Thoracic aorta (tissue), 2 donors: ENCODE measurements at regions not wholly inside any gene's neighbourhood (a gene's known extent, or its start where the extent isn't known, plus 50 kb on each side); places are given as distances from the start of the nearest gene placed in this dataset.

Experiments
- ATAC-seq: fragments of 150-250 bp; one replicate; pipeline ENCODE4 v1.8.0; 2017; ENCODE audit warnings: low read depth; ENCODE audit not compliant: insufficient number of reproducible peaks, low FRiP score
- DNase-seq: peaks from one replicate; pipeline ENCODE4 v3.0.0-alpha.2; 2020; ENCODE audit warnings: low spot score
- H3K27ac ChIP-seq, 2 donors: fragments of 200-600 bp; sonication (generic); 1 replicate in 1 of 2; 2 replicates in 1 of 2; pipeline ENCODE4 v1.5.1; 2016; ENCODE audit warnings: mild to moderate bottlenecking in 2 of 2, moderate library complexity in 2 of 2
- H3K27me3 ChIP-seq: fragments of 200-600 bp; sonication (generic); replicated peaks from 2 replicates; pipeline ENCODE4 v1.6.0; 2016; ENCODE audit warnings: mild to moderate bottlenecking; ENCODE audit not compliant: insufficient read depth
- H3K36me3 ChIP-seq: fragments of 200-600 bp; sonication (generic); one replicate; pipeline ENCODE4 v1.5.1; 2016
- H3K4me1 ChIP-seq, 2 donors: fragments of 200-600 bp; sonication (generic); 1 replicate in 1 of 2; 2 replicates in 1 of 2; pipeline versions ENCODE4 v1.5.1 to v1.6.0; 2016; ENCODE audit warnings: low read depth in 2 of 2, mild to moderate bottlenecking in 1 of 2; ENCODE audit not compliant: control insufficient read depth in 1 of 2
- H3K4me3 ChIP-seq: fragments of 200-600 bp; sonication (generic); 2 replicates; pipeline ENCODE4 v1.5.1; 2016; ENCODE audit warnings: mild to moderate bottlenecking
- H3K9me3 ChIP-seq: fragments of 200-600 bp; sonication (generic); 2 replicates; pipeline ENCODE4 v1.5.1; 2016
- TF ChIP-seq, protein P1 (sequence below): fragments of 200-600 bp; sonication (generic); IDR thresholded peaks from one replicate; pipeline ENCODE4 v1.5.1; 2019; ENCODE audit warnings: antibody characterized with exemption

DNA sequence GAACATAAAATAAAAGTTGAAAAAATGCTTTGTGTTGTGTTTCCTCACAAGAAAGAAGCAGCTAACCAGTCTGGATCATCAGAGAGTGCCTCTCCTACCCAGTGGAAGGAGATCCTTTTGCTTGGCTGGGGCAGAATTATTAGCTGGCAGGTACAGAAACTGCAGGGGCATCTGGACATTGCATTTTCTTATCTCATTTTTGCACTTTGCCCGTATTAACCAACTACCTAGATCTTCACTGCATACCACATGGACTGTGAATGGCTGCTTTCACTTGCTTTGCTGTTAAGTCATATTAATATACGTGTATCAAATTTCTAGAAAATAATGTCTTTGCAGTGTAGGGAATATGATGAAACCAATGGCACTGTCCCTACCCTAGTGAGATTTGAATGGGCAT, 52.9 kb upstream of the PDGFRA start:
- ATAC-seq (no peak), DNase-seq (no peak)
- H3K4me3 ChIP-seq = no peak overlapping the region
- no peak overlapping the region for H3K27ac ChIP-seq
- no peaks in the 10 kb centered on the region for H3K27me3 ChIP-seq
- TF ChIP-seq, protein P1, sequence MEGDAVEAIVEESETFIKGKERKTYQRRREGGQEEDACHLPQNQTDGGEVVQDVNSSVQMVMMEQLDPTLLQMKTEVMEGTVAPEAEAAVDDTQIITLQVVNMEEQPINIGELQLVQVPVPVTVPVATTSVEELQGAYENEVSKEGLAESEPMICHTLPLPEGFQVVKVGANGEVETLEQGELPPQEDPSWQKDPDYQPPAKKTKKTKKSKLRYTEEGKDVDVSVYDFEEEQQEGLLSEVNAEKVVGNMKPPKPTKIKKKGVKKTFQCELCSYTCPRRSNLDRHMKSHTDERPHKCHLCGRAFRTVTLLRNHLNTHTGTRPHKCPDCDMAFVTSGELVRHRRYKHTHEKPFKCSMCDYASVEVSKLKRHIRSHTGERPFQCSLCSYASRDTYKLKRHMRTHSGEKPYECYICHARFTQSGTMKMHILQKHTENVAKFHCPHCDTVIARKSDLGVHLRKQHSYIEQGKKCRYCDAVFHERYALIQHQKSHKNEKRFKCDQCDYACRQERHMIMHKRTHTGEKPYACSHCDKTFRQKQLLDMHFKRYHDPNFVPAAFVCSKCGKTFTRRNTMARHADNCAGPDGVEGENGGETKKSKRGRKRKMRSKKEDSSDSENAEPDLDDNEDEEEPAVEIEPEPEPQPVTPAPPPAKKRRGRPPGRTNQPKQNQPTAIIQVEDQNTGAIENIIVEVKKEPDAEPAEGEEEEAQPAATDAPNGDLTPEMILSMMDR = no peak
- H3K4me1 ChIP-seq = no peaks in the 10 kb centered on the region
- no peaks in the 10 kb centered on the region for H3K36me3 ChIP-seq
- H3K9me3 ChIP-seq = no peaks in the 10 kb centered on the region
